ENCODE measurements at regions not wholly inside any gene's neighbourhood (a gene's known extent, or its start where the extent isn't known, plus 50 kb on each side); places are given as distances from the start of the nearest gene placed in this dataset.

DNA sequence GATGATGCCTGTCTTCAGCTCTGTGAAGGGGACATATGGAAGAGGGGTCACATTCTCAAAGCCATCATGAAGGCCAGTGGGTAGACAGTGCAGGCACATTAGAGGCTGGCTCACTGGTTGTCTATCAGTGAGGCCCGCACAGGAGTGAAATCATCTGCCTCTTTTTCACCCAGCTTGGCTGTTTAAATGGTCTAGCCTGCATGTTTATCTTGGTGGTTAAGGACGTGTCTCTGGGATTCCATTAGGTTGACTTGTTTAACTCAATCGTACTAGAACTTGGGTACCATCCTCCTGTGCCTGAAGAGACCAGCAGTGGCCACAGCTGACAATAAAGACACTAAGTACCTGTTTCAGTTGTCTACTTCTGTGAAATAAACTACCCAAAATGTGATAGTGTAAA is 219.3 kb downstream of the PLPP3 start:
- TF ChIP-seq, protein P1, sequence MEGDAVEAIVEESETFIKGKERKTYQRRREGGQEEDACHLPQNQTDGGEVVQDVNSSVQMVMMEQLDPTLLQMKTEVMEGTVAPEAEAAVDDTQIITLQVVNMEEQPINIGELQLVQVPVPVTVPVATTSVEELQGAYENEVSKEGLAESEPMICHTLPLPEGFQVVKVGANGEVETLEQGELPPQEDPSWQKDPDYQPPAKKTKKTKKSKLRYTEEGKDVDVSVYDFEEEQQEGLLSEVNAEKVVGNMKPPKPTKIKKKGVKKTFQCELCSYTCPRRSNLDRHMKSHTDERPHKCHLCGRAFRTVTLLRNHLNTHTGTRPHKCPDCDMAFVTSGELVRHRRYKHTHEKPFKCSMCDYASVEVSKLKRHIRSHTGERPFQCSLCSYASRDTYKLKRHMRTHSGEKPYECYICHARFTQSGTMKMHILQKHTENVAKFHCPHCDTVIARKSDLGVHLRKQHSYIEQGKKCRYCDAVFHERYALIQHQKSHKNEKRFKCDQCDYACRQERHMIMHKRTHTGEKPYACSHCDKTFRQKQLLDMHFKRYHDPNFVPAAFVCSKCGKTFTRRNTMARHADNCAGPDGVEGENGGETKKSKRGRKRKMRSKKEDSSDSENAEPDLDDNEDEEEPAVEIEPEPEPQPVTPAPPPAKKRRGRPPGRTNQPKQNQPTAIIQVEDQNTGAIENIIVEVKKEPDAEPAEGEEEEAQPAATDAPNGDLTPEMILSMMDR (IDR thresholded peaks at IDR 0.05; ENCODE audit: low read depth, low read length, missing control alignments) = no peak
- DNase-seq (ENCODE audit: extremely low read depth, low read depth) = no peak
- H3K4me3 ChIP-seq (replicated peaks; ENCODE audit: low read depth, low read length) = no peak overlapping the region

GRCh38 chr1:56359056-56359455 is 220.3 kb downstream of the PLPP3 start:
- DNase-seq (ENCODE audit: extremely low read depth, low read depth) = no peak
- TF ChIP-seq, protein P1 (IDR thresholded peaks at IDR 0.05; ENCODE audit: low read depth, low read length, missing control alignments) = no peak
- H3K4me3 ChIP-seq (replicated peaks; ENCODE audit: low read depth, low read length) = no peak overlapping the region

GRCh38 chr1:56357927-56358690 is 221.3 kb downstream of the PLPP3 start:
- TF ChIP-seq, protein P1 (IDR thresholded peaks at IDR 0.05; ENCODE audit: low read depth, low read length, missing control alignments) = no peak
- no peak overlapping the region for H3K4me3 ChIP-seq (replicated peaks; ENCODE audit: low read depth, low read length)
- no peak for DNase-seq (ENCODE audit: extremely low read depth, low read depth)

DNA sequence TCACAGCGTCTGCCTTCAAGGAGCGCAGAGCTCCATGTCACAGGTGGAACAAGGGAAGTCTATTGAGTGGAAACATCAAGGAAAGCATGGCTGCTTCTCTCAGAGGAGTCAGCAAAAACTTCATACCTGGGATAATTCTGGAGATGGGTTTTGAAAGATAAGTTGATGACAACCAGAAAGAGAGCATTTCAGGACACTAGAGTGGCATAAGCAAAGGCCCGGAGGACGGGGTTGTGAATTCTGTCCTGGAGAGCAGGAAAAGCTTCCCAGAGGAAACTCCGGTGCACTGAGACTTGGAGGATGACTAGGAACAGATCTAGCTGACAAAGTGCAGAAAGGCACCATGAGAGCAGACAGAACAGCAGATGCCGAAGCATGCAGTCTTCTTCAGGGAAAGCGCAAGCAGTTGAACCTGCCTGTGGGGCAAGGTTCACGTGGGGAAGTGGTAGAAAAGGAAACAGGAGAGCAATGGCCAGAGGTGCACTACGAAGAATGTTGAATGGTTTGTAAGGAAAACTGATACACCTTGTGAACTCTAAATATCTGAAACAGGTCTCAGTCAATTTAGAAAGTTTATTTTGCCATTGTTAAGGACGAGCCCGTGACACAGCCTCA is 222.9 kb downstream of the PLPP3 start:
- TF ChIP-seq, protein P1 (IDR thresholded peaks at IDR 0.05; ENCODE audit: low read depth, low read length, missing control alignments) = no peak
- DNase-seq (ENCODE audit: extremely low read depth, low read depth) = no peak
- H3K4me3 ChIP-seq (replicated peaks; ENCODE audit: low read depth, low read length) = no peak overlapping the region

GRCh38 chr1:56355918-56356317 is 223.4 kb downstream of the PLPP3 start:
- no peak overlapping the region for H3K4me3 ChIP-seq (replicated peaks; ENCODE audit: low read depth, low read length)
- DNase-seq (ENCODE audit: extremely low read depth, low read depth) = no peak
- TF ChIP-seq, protein P1 (IDR thresholded peaks at IDR 0.05; ENCODE audit: low read depth, low read length, missing control alignments) = no peak

GRCh38 chr1:56355422-56355821 is 223.9 kb downstream of the PLPP3 start:
- DNase-seq (ENCODE audit: extremely low read depth, low read depth) = no peak
- H3K4me3 ChIP-seq (replicated peaks; ENCODE audit: low read depth, low read length) = no peak overlapping the region
- TF ChIP-seq, protein P1 (IDR thresholded peaks at IDR 0.05; ENCODE audit: low read depth, low read length, missing control alignments) = no peak

All from HFF-Myc (cell line).